Thoracic aorta (tissue), 2 donors: ENCODE measurements at regions not wholly inside any gene's neighbourhood (a gene's known extent, or its start where the extent isn't known, plus 50 kb on each side); places are given as distances from the start of the nearest gene placed in this dataset.

Experiments used
- ATAC-seq: fragments of 150-250 bp; one replicate; pipeline ENCODE4 v1.8.0; 2017; ENCODE audit warnings: low read depth; ENCODE audit not compliant: insufficient number of reproducible peaks, low FRiP score
- DNase-seq: peaks from one replicate; pipeline ENCODE4 v3.0.0-alpha.2; 2020; ENCODE audit warnings: low spot score
- H3K27ac ChIP-seq, 2 donors: fragments of 200-600 bp; sonication (generic); 1 replicate in 1 of 2; 2 replicates in 1 of 2; pipeline ENCODE4 v1.5.1; 2016; ENCODE audit warnings: mild to moderate bottlenecking in 2 of 2, moderate library complexity in 2 of 2
- H3K27me3 ChIP-seq: fragments of 200-600 bp; sonication (generic); replicated peaks from 2 replicates; pipeline ENCODE4 v1.6.0; 2016; ENCODE audit warnings: mild to moderate bottlenecking; ENCODE audit not compliant: insufficient read depth
- H3K36me3 ChIP-seq: fragments of 200-600 bp; sonication (generic); one replicate; pipeline ENCODE4 v1.5.1; 2016
- H3K4me1 ChIP-seq, 2 donors: fragments of 200-600 bp; sonication (generic); 1 replicate in 1 of 2; 2 replicates in 1 of 2; pipeline versions ENCODE4 v1.5.1 to v1.6.0; 2016; ENCODE audit warnings: low read depth in 2 of 2, mild to moderate bottlenecking in 1 of 2; ENCODE audit not compliant: control insufficient read depth in 1 of 2
- H3K4me3 ChIP-seq: fragments of 200-600 bp; sonication (generic); 2 replicates; pipeline ENCODE4 v1.5.1; 2016; ENCODE audit warnings: mild to moderate bottlenecking
- H3K9me3 ChIP-seq: fragments of 200-600 bp; sonication (generic); 2 replicates; pipeline ENCODE4 v1.5.1; 2016
- TF ChIP-seq, protein P1 (sequence below): fragments of 200-600 bp; sonication (generic); IDR thresholded peaks from one replicate; pipeline ENCODE4 v1.5.1; 2019; ENCODE audit warnings: antibody characterized with exemption

DNA sequence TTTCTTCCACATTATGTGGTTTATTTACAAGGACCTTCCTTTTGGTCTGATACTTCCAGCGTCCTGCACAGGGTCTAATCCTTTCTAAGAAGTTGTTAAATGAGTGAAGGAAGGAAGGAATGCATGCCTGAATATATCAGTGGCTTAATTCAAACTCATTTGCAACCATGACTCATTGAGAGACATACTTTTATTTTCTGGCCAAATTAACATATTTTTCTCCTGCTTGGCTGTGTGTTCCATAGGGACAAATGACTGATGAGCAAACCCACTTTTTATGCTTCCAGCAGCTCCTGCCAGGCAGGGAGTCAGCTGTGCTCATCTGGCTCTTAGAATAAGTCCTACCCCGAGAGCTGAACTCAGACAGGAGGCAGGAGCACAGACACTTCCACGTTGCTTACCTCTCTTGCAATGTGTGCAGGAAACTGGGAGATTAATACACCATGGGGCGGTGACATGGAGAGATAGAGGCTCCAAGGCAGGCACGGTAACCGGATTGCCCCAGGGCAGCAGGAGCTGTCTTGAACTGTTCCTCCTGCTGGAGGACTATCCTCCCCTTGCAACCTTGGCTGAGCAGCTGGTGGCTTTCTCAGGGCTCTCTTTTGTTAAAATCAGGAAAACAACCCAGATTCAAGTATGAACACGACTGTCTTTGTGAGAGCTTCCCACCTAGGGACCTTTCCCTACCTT is 667.5 kb upstream of the HS6ST1 start:
- DNase-seq (no peak), ATAC-seq (no peak)
- Histone ChIP-seq H3K27ac (no peak overlapping the region), H3K9me3 (no peaks in the 10 kb centered on the region), H3K4me1 (no peaks in the 10 kb centered on the region), H3K36me3 (no peaks in the 10 kb centered on the region), H3K27me3 (no peaks in the 10 kb centered on the region), H3K4me3 (no peak overlapping the region)
- TF ChIP-seq, protein P1, sequence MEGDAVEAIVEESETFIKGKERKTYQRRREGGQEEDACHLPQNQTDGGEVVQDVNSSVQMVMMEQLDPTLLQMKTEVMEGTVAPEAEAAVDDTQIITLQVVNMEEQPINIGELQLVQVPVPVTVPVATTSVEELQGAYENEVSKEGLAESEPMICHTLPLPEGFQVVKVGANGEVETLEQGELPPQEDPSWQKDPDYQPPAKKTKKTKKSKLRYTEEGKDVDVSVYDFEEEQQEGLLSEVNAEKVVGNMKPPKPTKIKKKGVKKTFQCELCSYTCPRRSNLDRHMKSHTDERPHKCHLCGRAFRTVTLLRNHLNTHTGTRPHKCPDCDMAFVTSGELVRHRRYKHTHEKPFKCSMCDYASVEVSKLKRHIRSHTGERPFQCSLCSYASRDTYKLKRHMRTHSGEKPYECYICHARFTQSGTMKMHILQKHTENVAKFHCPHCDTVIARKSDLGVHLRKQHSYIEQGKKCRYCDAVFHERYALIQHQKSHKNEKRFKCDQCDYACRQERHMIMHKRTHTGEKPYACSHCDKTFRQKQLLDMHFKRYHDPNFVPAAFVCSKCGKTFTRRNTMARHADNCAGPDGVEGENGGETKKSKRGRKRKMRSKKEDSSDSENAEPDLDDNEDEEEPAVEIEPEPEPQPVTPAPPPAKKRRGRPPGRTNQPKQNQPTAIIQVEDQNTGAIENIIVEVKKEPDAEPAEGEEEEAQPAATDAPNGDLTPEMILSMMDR, result no peak

DNA sequence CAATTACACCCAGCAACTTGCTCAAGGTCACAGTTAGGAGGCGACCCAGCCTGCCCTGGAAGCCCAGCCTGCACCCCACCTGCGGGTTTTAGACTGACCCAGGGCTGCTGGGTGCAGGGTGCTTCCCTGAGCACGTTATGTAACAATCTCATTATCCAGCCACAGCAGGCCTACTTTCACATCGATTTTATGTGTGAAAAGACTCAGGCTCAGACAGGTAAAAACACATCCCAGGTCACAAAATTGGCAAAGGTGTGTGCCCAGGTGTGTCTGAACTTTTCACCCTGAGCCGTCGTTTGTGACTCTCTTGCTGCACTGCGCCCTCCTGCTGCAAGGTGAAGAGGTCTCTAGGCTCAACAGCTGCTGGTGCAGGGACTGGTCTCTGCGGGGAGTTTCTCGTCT is 668.2 kb upstream of the HS6ST1 start:
- H3K27me3 ChIP-seq, result no peaks in the 10 kb centered on the region
- no peak for DNase-seq
- H3K4me3 ChIP-seq, result no peak overlapping the region
- H3K27ac ChIP-seq, result no peak overlapping the region
- H3K36me3 ChIP-seq, result no peaks in the 10 kb centered on the region
- no peaks in the 10 kb centered on the region for H3K9me3 ChIP-seq
- ATAC-seq, result no peak
- TF ChIP-seq, protein P1, result no peak
- no peaks in the 10 kb centered on the region for H3K4me1 ChIP-seq

DNA sequence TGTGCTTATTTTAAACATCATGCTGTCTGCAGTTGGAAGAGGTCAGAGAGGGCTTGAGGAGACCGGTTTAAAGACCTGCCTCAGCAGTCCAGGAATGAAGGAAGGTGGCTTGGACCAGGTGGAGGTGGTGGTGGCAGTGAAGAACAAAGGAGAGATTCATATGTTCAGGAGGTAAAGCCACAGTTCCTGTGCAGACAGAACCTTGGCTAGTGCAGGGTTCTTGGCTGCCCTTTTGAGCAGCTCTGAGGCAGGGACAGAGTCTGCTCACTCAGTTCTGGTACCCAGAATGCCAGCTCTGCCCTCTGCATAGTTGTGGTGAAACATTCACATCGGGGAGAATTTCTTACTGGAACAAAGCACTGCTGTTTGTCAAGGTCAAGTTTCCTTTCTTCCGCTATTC is 669.7 kb upstream of the HS6ST1 start:
- ATAC-seq, result no peak

DNA sequence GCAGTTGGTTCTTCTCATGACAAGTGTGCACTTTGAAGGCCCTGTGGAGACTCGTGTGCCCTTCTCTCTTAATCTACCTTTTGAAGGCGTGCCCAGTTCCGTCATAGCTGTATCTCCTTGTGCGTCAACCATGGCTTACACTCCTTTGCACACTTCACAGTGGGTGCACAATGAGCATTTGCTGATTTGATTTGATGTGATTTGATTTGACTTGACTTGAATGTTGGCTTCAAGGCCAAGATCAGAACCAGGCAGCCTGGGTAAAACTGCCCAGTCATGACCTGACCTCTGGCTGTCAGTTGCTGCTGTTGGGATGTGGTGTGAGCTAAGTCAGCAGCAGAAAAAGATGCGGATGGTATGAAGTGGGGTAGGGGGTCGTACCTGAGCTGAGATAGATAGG is 670.3 kb upstream of the HS6ST1 start:
- Histone ChIP-seq H3K4me3 (no peak overlapping the region), H3K27me3 (no peaks in the 10 kb centered on the region), H3K36me3 (no peaks in the 10 kb centered on the region), H3K4me1 (no peaks in the 10 kb centered on the region), H3K27ac (no peak overlapping the region), H3K9me3 (no peaks in the 10 kb centered on the region)
- DNase-seq (no peak), ATAC-seq (no peak)
- TF ChIP-seq, protein P1, result no peak

More for the DNA sequence above, 669.7 kb upstream of the HS6ST1 start:
- no peak for DNase-seq
- Histone ChIP-seq H3K36me3 (no peaks in the 10 kb centered on the region), H3K4me3 (no peak overlapping the region), H3K4me1 (no peaks in the 10 kb centered on the region), H3K9me3 (no peaks in the 10 kb centered on the region), H3K27ac (no peak overlapping the region), H3K27me3 (no peaks in the 10 kb centered on the region)
- TF ChIP-seq, protein P1, result no peak

DNA sequence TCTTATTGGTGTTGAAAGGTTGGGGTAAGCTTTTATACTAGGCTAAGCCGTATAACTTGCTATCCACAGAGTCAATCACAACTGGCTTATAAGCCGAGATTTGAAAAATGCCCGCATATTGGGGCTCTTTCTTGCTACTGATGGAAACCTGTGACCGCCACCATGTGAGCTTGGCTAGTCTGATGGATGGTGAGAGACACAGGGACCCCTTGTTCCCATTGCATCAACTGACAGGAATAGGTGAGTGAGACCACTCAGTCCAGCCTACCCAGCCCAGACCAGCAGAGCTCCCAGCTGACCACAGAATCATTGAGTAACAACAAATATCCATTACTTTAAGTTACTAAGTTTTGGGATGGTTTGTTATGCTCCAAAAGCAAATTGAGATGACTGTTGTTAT is 676.4 kb upstream of the HS6ST1 start:
- no peaks in the 10 kb centered on the region for H3K9me3 ChIP-seq
- H3K4me1 ChIP-seq, result no peaks in the 10 kb centered on the region
- H3K27me3 ChIP-seq, result no peaks in the 10 kb centered on the region
- DNase-seq (no peak), ATAC-seq (no peak)
- H3K4me3 ChIP-seq, result no peak overlapping the region
- H3K27ac ChIP-seq, result no peak overlapping the region
- TF ChIP-seq, protein P1, result no peak
- H3K36me3 ChIP-seq, result no peaks in the 10 kb centered on the region
